GM12873 (cell line): ENCODE measurements at regions not wholly inside any gene's neighbourhood (a gene's known extent, or its start where the extent isn't known, plus 50 kb on each side); places are given as distances from the start of the nearest gene placed in this dataset.

Source experiments
- TF ChIP-seq, protein P1 (sequence below): IDR thresholded peaks from 2 replicates; pipeline ENCODE4 v1.5.1; 2012; ENCODE audit warnings: low read depth, mild to moderate bottlenecking, moderate library complexity, low read length, control low read depth; ENCODE audit not compliant: insufficient read depth; ENCODE audit errors: missing control alignments

GRCh38 chr12:93205361-93205760 lies 172.4 kb upstream of the NUDT4 start:
- TF ChIP-seq, protein P1, sequence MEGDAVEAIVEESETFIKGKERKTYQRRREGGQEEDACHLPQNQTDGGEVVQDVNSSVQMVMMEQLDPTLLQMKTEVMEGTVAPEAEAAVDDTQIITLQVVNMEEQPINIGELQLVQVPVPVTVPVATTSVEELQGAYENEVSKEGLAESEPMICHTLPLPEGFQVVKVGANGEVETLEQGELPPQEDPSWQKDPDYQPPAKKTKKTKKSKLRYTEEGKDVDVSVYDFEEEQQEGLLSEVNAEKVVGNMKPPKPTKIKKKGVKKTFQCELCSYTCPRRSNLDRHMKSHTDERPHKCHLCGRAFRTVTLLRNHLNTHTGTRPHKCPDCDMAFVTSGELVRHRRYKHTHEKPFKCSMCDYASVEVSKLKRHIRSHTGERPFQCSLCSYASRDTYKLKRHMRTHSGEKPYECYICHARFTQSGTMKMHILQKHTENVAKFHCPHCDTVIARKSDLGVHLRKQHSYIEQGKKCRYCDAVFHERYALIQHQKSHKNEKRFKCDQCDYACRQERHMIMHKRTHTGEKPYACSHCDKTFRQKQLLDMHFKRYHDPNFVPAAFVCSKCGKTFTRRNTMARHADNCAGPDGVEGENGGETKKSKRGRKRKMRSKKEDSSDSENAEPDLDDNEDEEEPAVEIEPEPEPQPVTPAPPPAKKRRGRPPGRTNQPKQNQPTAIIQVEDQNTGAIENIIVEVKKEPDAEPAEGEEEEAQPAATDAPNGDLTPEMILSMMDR = no peak

DNA sequence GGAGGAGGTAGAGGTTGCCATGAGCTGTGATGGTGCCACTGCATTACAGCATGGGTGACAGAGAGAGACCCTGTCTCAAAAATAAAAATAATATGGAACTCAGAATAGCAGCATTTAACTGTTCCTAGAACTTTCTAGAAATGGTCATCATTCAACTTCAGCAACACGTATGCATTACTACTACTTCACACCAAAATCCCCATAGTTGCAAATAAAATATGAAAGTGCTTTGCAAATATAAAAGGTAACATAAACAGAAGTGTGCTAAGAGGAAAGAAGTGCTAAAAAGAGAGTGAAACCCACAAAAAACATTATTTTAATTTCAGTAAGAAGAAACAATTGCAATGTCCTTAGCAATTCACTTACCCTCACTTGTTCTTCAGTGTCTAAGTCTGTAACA lies 169.7 kb upstream of the NUDT4 start:
- TF ChIP-seq, protein P1 = no peak

GRCh38 chr12:93214523-93215289 lies 163.0 kb upstream of the NUDT4 start:
- TF ChIP-seq, protein P1 = no peak

DNA sequence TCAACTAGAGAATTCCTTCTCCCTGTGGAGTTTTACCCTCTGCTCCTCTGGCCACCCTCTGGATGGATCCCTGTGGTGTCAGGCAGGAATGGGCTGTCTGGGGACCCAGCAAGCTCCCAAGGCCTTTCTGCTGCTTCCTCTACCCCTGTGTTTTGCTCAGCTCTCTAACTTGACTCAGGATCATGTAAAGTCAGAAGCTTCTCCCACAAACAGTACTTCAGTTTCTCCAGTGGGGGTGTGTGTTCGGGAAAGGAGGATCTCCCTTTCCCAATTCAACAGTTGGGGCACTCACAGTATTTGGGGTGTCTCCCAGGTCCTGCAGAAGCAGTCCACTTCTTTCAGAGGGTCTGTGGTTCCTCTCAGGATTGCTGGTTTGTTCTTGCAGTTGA lies 162.4 kb upstream of the NUDT4 start:
- TF ChIP-seq, protein P1 = no peak

- TF ChIP-seq, protein P1 = no peak
These were observed 157.8 kb upstream of the NUDT4 start for GRCh38 chr12:93219947-93220346.

- TF ChIP-seq, protein P1 = no peak
These were observed 155.9 kb upstream of the NUDT4 start for GRCh38 chr12:93221841-93222240.

GRCh38 chr12:93223440-93224426 lies 154.0 kb upstream of the NUDT4 start:
- TF ChIP-seq, protein P1 = no peak
